GM20000 (cell line): ENCODE measurements at regions not wholly inside any gene's neighbourhood (a gene's known extent, or its start where the extent isn't known, plus 50 kb on each side); places are given as distances from the start of the nearest gene placed in this dataset.

Experiments
- DNase-seq: peaks from one replicate; pipeline ENCODE4 v3.0.0; 2012; ENCODE audit warnings: low spot score
- TF ChIP-seq, protein P1 (sequence below): IDR thresholded peaks from 2 replicates; pipeline ENCODE4 v1.5.1; 2012; ENCODE audit warnings: mild to moderate bottlenecking, control low read depth; ENCODE audit errors: extremely low read depth, missing control alignments

DNA sequence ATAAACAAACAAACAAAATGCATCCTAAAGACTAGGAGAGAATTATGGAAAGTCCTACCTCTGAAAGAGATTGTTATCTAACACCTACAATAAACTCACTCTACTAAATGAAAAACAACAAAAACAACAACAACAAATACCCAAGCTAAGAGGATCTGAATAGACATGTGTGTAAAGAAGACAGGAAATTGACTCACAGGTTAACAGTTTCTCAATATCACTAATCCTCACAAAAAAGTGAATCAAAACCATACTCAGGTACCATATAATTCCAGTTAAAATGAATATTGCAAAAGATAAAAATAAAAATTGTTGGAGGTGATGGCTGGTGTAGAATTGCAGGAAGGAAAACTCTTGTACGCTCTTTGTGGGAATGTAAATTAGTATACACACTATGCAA is 110.4 kb upstream of the TOP3B start:
- no peak for DNase-seq
- TF ChIP-seq, protein P1, sequence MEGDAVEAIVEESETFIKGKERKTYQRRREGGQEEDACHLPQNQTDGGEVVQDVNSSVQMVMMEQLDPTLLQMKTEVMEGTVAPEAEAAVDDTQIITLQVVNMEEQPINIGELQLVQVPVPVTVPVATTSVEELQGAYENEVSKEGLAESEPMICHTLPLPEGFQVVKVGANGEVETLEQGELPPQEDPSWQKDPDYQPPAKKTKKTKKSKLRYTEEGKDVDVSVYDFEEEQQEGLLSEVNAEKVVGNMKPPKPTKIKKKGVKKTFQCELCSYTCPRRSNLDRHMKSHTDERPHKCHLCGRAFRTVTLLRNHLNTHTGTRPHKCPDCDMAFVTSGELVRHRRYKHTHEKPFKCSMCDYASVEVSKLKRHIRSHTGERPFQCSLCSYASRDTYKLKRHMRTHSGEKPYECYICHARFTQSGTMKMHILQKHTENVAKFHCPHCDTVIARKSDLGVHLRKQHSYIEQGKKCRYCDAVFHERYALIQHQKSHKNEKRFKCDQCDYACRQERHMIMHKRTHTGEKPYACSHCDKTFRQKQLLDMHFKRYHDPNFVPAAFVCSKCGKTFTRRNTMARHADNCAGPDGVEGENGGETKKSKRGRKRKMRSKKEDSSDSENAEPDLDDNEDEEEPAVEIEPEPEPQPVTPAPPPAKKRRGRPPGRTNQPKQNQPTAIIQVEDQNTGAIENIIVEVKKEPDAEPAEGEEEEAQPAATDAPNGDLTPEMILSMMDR = no peak

DNA sequence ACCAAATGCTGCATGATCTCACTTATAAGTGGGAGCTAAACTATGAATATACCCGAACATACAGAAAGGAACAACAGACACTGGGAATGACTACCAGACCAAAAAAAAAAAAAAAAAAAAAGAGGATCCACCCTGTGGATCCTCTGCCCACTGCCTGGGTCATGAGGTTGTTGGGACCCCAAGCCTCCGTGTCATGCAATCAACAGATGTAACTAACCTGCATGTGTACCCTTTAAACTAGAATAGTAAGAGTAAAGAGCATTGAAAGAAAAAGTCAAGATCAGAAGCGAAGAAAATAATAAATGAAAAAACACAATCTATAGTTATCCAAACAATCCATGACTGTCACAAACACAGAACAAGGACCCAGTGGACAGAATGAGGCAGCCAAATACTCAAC is 109.5 kb upstream of the TOP3B start:
- TF ChIP-seq, protein P1 = no peak
- DNase-seq = no peak

DNA sequence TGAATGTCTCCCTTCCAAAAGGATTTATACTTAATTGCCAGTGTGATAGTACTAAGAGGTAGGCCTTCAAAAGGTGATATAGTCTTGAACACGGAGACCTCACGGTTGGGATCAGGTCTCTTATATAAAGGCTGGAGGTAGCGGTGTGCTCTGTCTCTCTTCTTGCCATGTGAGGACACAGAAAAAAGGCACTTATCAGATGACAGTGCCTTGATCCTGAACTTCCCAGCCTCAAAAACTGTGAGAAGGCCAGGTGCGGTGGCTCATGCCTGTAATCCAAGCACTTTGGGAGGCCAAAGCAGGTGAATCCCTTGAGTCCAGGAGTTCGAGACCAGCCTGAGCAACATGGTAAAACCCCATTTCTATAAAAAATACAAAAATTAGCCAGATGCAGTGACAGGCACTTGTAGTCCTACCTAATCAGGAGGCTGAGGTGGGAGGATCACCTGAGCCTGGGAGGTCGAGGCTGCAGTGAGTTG is 108.9 kb upstream of the TOP3B start:
- DNase-seq = no peak
- TF ChIP-seq, protein P1 = no peak

DNA sequence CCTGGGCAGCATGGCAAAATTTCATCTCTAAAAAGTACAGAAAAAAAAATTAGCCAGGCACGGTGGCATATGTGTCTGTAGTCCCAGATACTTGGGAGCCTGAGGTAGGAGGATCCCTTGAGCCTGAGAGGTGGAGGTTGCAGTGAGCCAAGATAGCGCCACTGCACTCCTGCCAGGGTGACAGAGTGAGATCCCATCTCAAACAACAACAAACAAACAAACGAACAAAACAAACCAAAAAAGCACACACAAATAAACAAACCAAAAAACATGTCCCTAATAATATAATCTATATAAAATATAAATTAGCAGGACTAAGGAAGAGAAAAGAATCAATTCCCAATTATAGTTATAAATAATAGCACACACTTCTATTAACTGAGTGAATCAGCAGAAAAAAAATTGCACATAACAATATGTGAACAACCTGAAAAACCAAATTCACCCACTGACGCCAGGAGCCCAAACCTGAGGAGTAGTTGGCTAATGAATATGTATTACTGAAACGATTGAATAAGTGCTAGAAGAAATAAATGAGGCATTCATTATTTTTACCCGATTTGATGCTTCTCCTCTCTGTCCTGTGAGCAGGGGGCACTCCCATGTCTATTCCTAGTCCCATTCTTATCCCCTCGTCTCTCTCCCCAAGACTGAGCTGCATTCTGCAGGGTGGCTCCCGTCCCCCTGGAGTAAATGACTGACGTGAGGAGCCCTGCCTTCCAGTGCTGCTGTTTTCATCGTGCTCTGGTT is 108.2 kb upstream of the TOP3B start:
- DNase-seq = no peak
- TF ChIP-seq, protein P1 = no peak

DNA sequence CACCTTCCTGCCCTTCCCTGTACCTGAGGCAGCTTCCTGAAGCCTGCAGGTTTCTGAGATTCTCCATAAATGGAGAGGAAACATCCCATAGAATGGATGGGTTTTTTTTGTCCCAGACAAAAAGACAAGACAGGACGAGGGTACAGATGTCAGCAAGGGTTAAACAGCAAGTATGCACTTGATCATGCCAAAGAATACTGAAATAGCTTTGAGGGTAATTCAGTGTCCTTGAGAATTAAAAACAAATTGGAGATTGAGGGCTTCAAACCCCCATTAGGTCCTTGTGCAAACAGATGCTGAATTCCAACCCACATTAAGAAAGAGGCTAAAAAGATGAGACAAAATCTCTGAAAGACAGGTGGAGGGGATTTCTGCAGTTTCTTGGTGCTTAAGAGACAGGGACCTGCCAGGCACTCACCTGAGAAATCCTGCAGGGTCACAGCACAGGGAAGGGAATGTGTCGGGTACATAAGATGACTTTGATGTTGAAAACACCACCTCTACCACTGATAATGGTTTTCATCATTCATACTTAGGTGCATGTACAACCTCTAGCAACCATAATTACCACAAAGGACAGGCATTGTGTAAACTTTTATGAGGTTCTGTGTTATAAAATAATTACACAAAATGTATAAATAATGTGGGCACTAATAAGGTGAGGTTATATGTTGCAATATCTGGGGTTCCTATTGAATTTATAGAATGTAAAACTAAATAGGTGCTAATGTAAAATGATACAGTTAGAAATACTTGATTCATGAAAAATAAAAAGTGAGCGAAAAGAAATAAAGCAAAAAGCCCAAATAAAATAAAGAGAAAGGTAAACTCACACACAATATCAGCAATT is 107.1 kb upstream of the TOP3B start:
- DNase-seq = no peak
- TF ChIP-seq, protein P1 = no peak

DNA sequence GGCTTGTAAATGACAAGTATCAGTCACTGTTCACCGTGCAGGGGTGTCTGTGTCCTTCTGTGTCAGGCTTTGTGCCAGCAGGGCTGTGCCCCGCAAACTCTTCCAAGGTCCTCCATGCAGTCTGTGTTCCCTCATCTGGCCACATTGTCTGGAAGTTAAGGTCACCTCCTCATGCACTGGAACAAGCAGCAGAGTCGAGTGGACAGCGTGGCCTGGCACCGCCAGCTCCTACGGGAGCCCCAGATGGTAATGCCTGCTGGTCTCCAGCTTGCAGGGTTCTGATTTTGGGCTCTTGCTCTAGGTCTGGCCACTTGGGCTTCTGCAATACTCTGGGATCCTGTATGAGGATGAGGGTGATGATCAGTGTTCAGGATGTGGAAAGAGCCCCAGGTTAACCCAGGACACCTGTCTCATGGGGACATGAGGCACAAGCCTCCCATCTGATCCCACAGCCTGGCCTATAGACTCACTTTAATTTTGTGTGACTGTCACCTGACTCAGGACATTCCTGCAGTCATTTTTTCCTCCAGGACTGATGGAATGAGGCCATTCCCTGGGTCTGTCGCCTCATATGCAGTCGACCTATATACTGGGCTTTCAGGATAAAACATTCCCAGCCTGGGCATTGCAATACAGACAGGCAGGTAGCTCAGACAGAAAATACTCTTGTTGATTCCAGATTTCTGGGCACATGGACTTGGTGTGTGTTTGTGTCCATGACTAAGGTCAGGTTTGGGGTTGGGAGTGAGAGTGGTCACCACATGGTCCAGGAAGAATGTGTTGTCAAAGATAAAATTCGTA is 106.3 kb upstream of the TOP3B start:
- TF ChIP-seq, protein P1 = no peak
- no peak for DNase-seq
